Activated CD4-positive, alpha-beta T cell treated with anti-CD3 and anti-CD28 coated beads, Interleukin-2, amount 50 U/mL, for 4 hours (primary cell): ENCODE measurements at regions not wholly inside any gene's neighbourhood (a gene's known extent, or its start where the extent isn't known, plus 50 kb on each side); places are given as distances from the start of the nearest gene placed in this dataset.

ENCODE experiments used
- DNase-seq, 2 experiments: peaks; one replicate each; pipeline ENCODE4 v3.0.0-alpha.2; 2020

GRCh38 chr5:174338185-174339010 lies 292.9 kb downstream of the NSG2 start:
- DNase-seq, result no peak

GRCh38 chr5:174339130-174339529 lies 293.6 kb downstream of the NSG2 start:
- DNase-seq, result no peak

- no peak for DNase-seq
Observed at GRCh38 chr5:174340226-174340625, 294.7 kb downstream of the NSG2 start.

- DNase-seq, result no peak
Observed at GRCh38 chr5:174342696-174343095, 297.2 kb downstream of the NSG2 start.

GRCh38 chr5:174343826-174344225 lies 298.3 kb downstream of the NSG2 start:
- no peak for DNase-seq

GRCh38 chr5:174344335-174344734 lies 298.8 kb downstream of the NSG2 start:
- DNase-seq, result no peak

- no peak for DNase-seq
Observed at GRCh38 chr5:174347183-174347582, 301.7 kb downstream of the NSG2 start.

- DNase-seq, result no peak
Observed at GRCh38 chr5:174348311-174348981, 302.9 kb downstream of the NSG2 start.

GRCh38 chr5:174352681-174353080 lies 307.2 kb downstream of the NSG2 start:
- DNase-seq, result no peak

- no peak for DNase-seq
Observed at GRCh38 chr5:174354571-174354970, 309.1 kb downstream of the NSG2 start.

GRCh38 chr5:174355208-174355612 lies 309.7 kb downstream of the NSG2 start:
- DNase-seq, result no peak

- DNase-seq, result no peak
Observed at GRCh38 chr5:174355995-174356394, 310.5 kb downstream of the NSG2 start.

GRCh38 chr5:174356536-174356935 lies 311.0 kb downstream of the NSG2 start:
- no peak for DNase-seq

- DNase-seq, result no peak
Observed at GRCh38 chr5:174358276-174358675, 312.8 kb downstream of the NSG2 start.

GRCh38 chr5:174359071-174359470 lies 313.6 kb downstream of the NSG2 start:
- DNase-seq, result no peak

- no peak for DNase-seq
Observed at GRCh38 chr5:174362514-174362913, 317.0 kb downstream of the NSG2 start.

- DNase-seq, result no peak
Observed at GRCh38 chr5:174363934-174364333, 318.4 kb downstream of the NSG2 start.

- no peak for DNase-seq
Observed at GRCh38 chr5:174364676-174365075, 319.2 kb downstream of the NSG2 start.

GRCh38 chr5:174371600-174372094 lies 326.1 kb downstream of the NSG2 start:
- DNase-seq, result no peak

- DNase-seq, result no peak
Observed at GRCh38 chr5:174374206-174374605, 328.7 kb downstream of the NSG2 start.

GRCh38 chr5:174376056-174376455 lies 330.6 kb downstream of the NSG2 start:
- DNase-seq, result no peak

GRCh38 chr5:174376726-174377373 lies 331.3 kb downstream of the NSG2 start:
- no peak for DNase-seq

- no peak for DNase-seq
Observed at GRCh38 chr5:174378121-174378874, 332.8 kb downstream of the NSG2 start.
